Left cardiac atrium (tissue), 4 donors: ENCODE measurements at regions not wholly inside any gene's neighbourhood (a gene's known extent, or its start where the extent isn't known, plus 50 kb on each side); places are given as distances from the start of the nearest gene placed in this dataset.
"Not testable (repeated sequence)": the region's sequence is repeated elsewhere in the genome, so short reads cannot be mapped to it uniquely, and the experiment has no call there.

ENCODE experiments used
- ATAC-seq, 2 donors: fragments of 200-7000 bp; cut with Tn5 transposase; one replicate each; pipeline ENCODE4 v1.9.1; 2020; ENCODE audit warnings: mild to moderate bottlenecking in 2 of 2, moderate library complexity in 2 of 2
- DNase-seq: peaks from one replicate; pipeline ENCODE4 v3.0.0-alpha.2; 2020
- intact Hi-C, 2 donors: fragments of 100-400 bp; cut with DNase I; formaldehyde crosslinking; loops; one replicate each; pipeline versions ENCODE4 v1.14.1 to v1.15.1; 2022 to 2023
- donor health status: DM: no; HTN: yes; CAD: no.
- donor health status: DM: no; HTN: yes; CAD: no; lungs with severe emphysema.
- donor health status: DM: yes; HTN: yes; CAD: no.
- donor health status: Dilated cardiomyopathy.

DNA sequence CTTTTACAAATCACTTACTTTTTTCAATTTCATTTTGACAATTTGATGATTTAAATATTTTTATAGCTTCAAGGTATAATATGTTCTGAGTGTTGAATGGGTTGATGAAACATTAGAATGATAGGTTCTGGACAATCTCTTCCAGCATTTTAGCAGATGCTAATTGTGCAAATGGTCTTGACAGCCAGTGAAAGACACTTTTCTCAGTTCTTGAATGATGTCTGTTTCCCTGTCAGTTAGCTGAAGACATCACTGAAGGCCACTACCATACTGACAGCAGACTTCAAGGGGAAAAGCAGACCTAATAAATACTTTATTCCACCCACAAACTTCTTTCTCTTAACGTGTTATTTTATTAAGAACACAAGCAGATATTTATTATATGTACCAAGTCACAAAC, 498.6 kb downstream of the GRXCR1 start:
- no peak for ATAC-seq
- intact Hi-C loops, result no loop called here

GRCh38 chr4:43394976-43395375, 502.5 kb downstream of the GRXCR1 start:
- ATAC-seq (no peak), DNase-seq (no peak)
- intact Hi-C loops, result no loop called here

More for the DNA sequence above, 498.6 kb downstream of the GRXCR1 start:
- DNase-seq, result no peak

DNA sequence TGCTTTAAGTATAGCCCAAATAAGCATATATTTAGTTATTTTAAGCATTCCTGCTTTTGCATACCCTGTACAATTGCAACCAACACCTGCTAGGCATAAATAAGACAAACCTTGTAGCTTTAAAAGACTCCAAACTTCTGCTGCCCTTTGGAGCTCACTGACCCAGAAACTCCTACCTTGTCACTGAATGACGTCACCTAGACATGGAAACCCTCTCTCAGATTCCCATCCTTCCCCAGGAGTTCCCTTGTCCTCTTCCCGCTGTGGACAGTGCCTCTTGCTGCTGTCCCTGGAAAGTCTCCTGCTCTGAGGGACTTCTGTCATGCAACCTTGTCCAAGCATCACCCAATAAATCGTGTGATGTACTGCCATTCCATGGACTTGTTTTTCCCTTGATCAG, 507.2 kb downstream of the GRXCR1 start:
- DNase-seq, result no peak
- intact Hi-C loops, result no loop called here
- ATAC-seq, result no peak

DNA sequence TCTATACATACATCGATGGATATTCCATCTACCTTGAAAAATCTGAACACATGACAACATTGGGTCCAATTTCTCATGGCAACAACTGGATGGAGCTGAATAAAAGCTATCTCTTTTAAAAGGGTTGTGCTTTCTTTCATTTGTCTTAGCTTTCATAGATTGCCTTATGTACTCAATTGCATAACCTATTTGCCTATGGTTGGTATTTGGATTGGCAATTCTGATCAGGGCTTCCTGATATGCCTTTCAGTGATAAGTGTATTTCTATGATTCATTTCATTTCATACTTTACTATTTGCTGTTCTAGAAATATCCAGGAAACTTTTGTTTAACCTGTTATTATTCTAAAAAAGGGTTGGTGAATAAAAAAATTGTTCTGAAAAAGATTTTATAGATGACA, 509.9 kb downstream of the GRXCR1 start:
- no peak for ATAC-seq
- no peak for DNase-seq
- intact Hi-C loops, result no loop called here

- DNase-seq (no peak), ATAC-seq (no peak)
- intact Hi-C loops, result no loop called here
Observed at GRCh38 chr4:43410636-43411035, 518.1 kb downstream of the GRXCR1 start.

DNA sequence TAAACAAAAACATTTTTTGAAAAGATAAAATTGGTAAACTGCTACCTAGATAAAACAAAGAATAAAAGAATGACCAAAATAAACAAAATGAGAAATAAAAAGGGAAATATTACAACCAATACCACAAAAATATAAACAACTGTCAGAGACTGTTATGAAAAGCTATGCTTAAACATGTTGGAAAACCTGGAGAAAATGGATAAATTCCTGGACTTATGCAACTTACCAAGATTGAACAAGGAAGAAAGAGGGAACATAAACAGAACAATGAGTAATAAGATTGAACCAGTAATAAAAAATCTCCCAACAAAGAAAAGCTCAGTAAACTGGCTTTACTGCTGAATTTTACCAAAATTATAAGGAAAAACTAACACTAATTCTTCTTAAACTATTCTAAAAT, 518.7 kb downstream of the GRXCR1 start:
- ATAC-seq (no peak), DNase-seq (no peak)
- intact Hi-C loops, result no loop called here

DNA sequence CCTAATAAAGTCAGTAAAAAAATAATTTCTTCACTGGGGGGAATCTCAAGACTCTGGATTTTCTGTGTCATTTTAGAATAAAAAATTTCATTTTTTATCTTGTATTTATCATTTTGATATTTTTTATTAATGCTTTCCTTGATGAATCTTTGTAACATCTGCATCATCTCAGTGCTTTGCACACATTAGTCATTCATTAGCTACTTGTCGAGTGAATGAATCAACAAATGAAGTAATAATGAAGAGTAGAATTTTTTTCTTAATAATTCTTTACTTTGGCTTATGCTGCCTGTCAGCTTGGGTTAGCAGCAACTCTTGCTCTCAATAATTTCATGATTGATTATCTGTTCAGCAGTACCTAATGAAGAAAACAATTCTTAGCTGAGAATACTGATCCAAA, 530.8 kb downstream of the GRXCR1 start:
- intact Hi-C loops, result no loop called here
- DNase-seq (no peak), ATAC-seq (no peak)

DNA sequence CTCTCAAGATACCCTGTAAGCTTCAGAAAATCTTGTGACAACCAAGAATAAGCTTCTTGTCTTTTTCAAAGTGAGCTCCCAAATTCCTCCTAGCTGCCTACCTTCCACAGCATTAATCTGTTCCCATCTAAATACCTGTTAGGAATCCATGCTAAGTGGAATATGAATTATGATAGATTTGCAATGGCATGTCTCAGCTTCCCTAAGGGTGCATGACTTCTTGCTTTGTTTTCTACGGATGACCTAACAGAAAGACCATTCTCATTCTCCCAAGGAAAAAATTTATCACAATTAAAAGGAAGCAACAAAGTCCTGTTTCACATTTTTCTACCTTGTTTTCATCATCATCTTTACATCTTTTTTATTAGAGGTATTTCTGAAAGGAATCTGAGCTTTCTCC, 532.7 kb downstream of the GRXCR1 start:
- DNase-seq (no peak), ATAC-seq (no peak)
- intact Hi-C loops, result no loop called here

DNA sequence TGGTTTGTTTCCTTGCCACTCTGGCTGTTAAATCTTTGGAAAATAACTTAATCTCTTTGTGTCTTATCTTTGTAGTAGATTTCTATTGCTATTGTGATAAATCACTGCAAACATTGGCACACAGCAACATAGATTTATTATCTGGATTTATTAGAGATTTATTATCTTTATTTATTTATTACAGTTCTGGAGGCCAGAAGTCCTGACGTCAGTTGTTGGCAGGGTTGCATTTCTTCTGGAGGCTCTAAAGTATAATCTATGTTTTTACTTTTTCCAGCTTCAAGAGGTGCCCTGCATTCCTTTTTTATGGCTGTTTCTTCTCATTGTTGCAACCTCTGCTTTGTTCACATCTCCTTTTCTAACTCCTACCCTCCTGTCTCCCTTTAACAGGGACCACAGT, 542.8 kb downstream of the GRXCR1 start:
- ATAC-seq (no peak), DNase-seq (no peak)
- intact Hi-C loops, result no loop called here

DNA sequence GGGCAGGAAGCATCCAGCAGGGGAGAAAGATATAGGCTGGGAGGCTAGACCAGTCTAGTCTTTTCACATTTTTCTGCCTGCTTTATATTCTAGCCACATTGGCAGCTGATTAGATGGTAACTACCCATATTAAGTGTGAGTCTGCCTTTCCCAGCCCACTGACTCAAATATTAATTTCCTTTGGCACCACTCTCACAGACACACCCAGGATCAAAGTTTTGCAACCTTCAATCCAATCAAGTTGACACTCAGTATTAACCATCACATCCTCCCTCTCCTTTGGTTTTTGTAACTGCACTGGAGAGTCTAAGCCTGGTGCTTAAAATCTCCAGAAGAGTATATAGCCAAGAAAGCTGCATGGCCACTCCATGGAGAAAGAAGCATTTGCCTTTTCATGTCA, 560.4 kb downstream of the GRXCR1 start:
- DNase-seq, result no peak
- ATAC-seq, result no peak
- intact Hi-C loops, result no loop called here

GRCh38 chr4:43456383-43456782, 563.9 kb downstream of the GRXCR1 start:
- ATAC-seq (no peak), DNase-seq (no peak)
- intact Hi-C loops, result no loop called here

GRCh38 chr4:43457866-43458265, 565.4 kb downstream of the GRXCR1 start:
- no peak for DNase-seq
- ATAC-seq, result no peak
- intact Hi-C loops, result no loop called here

DNA sequence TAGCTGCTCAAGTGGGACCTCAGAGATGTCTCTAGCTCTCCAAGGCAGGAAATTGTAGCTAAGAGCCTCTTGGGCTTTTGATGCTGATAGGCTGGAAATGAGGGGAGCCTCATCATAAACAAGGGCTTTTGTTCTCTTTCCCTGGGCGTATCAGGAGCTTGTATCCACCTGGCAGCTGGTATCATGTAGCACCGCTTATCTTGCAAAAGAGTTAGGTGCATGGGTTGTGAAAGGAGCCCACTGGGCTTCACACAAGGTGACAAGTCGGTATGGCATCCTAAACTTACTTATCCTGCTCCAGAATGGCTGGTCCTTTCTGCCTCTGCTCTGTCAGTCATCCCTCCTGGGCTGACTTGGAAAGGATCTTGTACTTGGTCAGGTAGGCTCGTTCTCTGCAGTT, 565.8 kb downstream of the GRXCR1 start:
- no peak for ATAC-seq
- intact Hi-C loops, result no loop called here
- DNase-seq, result no peak

DNA sequence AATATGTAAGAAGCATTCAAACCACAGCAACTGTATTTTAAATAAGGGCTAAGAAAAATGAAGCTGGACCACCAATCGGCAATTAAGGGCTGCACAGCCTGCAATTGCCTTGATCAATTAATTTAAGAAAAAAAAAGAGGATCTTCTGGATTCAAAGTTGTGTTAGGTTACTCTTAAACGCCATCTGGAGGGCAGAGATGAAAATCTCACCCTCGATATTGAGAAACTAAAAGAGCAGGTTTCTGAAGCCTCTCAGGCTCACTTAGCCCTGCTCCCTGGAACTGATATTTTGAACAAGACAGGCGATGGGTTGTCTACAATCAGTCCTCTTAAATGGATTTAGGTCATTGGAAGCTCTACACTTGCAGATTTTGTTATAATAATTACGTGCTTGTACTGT, 579.4 kb downstream of the GRXCR1 start:
- no peak for ATAC-seq
- DNase-seq, result no peak
- intact Hi-C loops, result no loop called here

DNA sequence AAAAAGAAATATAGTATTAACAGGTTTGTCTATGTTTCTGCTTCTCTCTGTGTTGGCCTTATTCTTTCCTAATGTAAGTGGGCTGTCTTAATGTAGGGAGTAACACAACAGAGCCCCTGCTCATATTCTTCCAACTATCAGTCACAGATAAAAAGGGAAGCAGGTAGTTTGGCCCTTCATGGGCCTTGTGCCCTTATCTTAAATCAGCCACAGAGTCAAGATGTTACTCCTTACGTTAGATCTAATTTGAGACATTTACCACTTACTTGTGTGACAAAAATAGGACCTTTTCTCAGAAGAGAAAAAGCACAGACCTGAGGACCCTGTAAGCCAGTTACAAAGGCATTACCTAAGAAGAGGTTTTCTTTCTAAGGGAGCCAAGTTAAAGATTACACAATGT, 589.0 kb downstream of the GRXCR1 start:
- no peak for ATAC-seq
- intact Hi-C loops, result no loop called here
- DNase-seq, result no peak

- no peak for DNase-seq
- ATAC-seq, result no peak
- intact Hi-C loops, result no loop called here
Observed at GRCh38 chr4:43485196-43485595, 592.7 kb downstream of the GRXCR1 start.

DNA sequence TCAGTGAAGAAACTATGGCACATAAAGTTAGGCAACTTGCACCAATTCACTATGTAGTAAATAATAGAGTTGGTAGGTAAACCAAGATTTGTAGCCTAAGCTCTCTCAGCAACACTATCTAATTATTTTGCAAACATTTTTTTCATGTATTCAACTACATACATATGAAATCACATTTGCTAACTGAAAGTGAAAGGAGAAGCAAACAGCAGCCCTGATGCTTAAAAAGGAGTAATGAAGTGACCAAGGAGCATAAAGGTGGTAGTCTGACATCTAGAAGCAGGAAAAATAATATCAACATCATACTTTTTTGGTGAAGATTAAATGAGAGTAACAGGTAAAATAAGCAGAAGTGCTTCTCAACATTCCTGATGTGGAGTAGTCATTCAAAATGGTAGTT, 603.7 kb downstream of the GRXCR1 start:
- DNase-seq, result no peak
- no peak for ATAC-seq
- intact Hi-C loops, result no loop called here

- ATAC-seq, result no peak
- intact Hi-C loops, result no loop called here
- DNase-seq, result no peak
Observed at GRCh38 chr4:43496602-43497001, 604.1 kb downstream of the GRXCR1 start.

DNA sequence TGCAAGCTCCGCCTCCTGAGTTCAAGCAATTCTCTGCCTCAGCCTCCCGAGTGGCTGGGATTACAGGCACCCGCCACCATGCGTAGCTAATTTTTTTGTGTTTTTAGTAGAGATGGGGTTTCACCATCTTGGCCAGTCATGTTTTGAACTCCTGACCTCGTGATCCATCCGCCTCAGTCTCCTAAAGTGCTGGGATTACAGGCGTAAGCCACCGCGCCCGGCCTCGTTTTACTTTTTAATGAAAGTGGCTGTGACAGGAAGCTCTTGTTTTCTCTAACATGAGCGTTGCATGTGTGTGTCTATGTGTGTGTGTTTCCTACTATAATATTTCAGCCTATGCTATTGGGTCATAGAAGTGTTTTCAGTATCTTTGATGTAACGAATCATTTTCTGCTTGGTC, 613.3 kb downstream of the GRXCR1 start:
- DNase-seq, intact Hi-C loops, ATAC-seq: not testable (repeated sequence)

- no peak for ATAC-seq
- intact Hi-C loops, result no loop called here
- DNase-seq, result no peak
Observed at GRCh38 chr4:43512253-43512652, 619.7 kb downstream of the GRXCR1 start.

- DNase-seq (no peak), ATAC-seq (no peak)
- intact Hi-C loops, result no loop called here
Observed at GRCh38 chr4:43525646-43526045, 633.1 kb downstream of the GRXCR1 start.

- intact Hi-C loops, result no loop called here
- ATAC-seq (no peak), DNase-seq (no peak)
Observed at GRCh38 chr4:43547561-43547960, 655.0 kb downstream of the GRXCR1 start.
